GM12878 (cell line): ENCODE measurements at regions not wholly inside any gene's neighbourhood (a gene's known extent, or its start where the extent isn't known, plus 50 kb on each side); places are given as distances from the start of the nearest gene placed in this dataset.

Experiments used
- ATAC-seq: fragments of 200-7000 bp; cut with Tn5 transposase; 3 replicates; pipeline ENCODE4 v1.9.1; 2020; ENCODE audit warnings: mild to moderate bottlenecking, moderate library complexity
- BruUV-seq: library from RNA; stranded (reverse); fragments of 400-500 nt; replicated peaks from 2 replicates; lab custom pipeline; 2021; lab: Mats Ljungman, UMichigan
- CTCF ChIA-PET: fragments of 300-600 bp; sonication (Branson Sonifier 250); formaldehyde crosslinking; extraction: SDS; loops from one replicate; lab custom pipeline; 2021; ENCODE audit warnings: inconsistent platforms; lab: Yijun Ruan, JAX
- POLR2A ChIA-PET: fragments of 350-600 bp; formaldehyde crosslinking; extraction: SDS; loops from one replicate; lab custom pipeline; 2021; ENCODE audit warnings: inconsistent platforms; lab: Charles Lee
- RAD21 ChIA-PET: fragments of 300-600 bp; sonication (Branson Sonifier 250); formaldehyde crosslinking; loops from one replicate; lab custom pipeline; 2023; ENCODE audit warnings: antibody characterized with exemption; ENCODE audit not compliant: unreplicated experiment; lab: Charles Lee
- SMC1A ChIA-PET: fragments of 300-600 bp; sonication (Branson Sonifier 250); formaldehyde crosslinking; loops from one replicate; lab custom pipeline; 2023; ENCODE audit not compliant: unreplicated experiment, uncharacterized antibody; lab: Charles Lee
- DNase-seq: peaks from one replicate; pipeline ENCODE4 v3.0.0-alpha.2; 2011; ENCODE audit warnings: low read depth, low spot score
- FAIRE-seq: peaks from 3 replicates; lab custom pipeline; 2011; peaks lifted over from hg19 to GRCh38; lab: Jason Lieb, UNC
- H2AFZ ChIP-seq: 2 replicates; pipeline ENCODE4 v1.6.0; 2011; ENCODE audit warnings: low read depth, low read length, control low read depth; ENCODE audit not compliant: control insufficient read depth
- H3K27ac ChIP-seq: 2 replicates; pipeline ENCODE4 v1.5.1; 2011; ENCODE audit warnings: control low read depth; ENCODE audit not compliant: control insufficient read depth, insufficient read depth
- H3K27me3 ChIP-seq, 2 experiments: replicated peaks in 1 of 2; 2 replicates each; pipeline versions ENCODE4 v1.6.0 to v1.6.1; 2011; ENCODE audit warnings: low read length in 1 of 2; ENCODE audit not compliant: control insufficient read depth in 2 of 2, insufficient read depth in 2 of 2
- H3K36me3 ChIP-seq, 2 experiments: 2 replicates each; pipeline ENCODE4 v1.5.1; 2011; ENCODE audit warnings: low read length in 1 of 2; ENCODE audit not compliant: control insufficient read depth in 2 of 2, insufficient read depth in 2 of 2
- H3K4me1 ChIP-seq: 2 replicates; pipeline ENCODE4 v1.6.1; 2011; ENCODE audit warnings: mild to moderate bottlenecking, low read length, moderate library complexity, mixed read lengths; ENCODE audit not compliant: control insufficient read depth, insufficient read depth
- H3K4me2 ChIP-seq: 2 replicates; pipeline ENCODE4 v1.6.0; 2011; ENCODE audit warnings: control low read depth; ENCODE audit not compliant: control insufficient read depth, insufficient read depth
- H3K4me3 ChIP-seq: fragments of 200-600 bp; sonication (generic); 2 replicates; pipeline ENCODE4 v1.5.1; 2016
- H3K79me2 ChIP-seq: 2 replicates; pipeline ENCODE4 v1.6.0; 2011; ENCODE audit warnings: low read length; ENCODE audit not compliant: control insufficient read depth, insufficient read depth
- H3K9ac ChIP-seq: 2 replicates; pipeline ENCODE4 v1.8.0; 2011; ENCODE audit warnings: low read length, control low read depth, mixed read lengths; ENCODE audit not compliant: control insufficient read depth, insufficient read depth
- H3K9me3 ChIP-seq: replicated peaks from 3 replicates; pipeline ENCODE4 v1.5.1; 2011; ENCODE audit warnings: mild to moderate bottlenecking, low read length; ENCODE audit not compliant: control insufficient read depth, insufficient read depth
- H4K20me1 ChIP-seq: 2 replicates; pipeline ENCODE4 v1.6.0; 2011; ENCODE audit not compliant: control insufficient read depth, insufficient read depth
- BACH1 ChIP-seq: fragments of 450-650 bp; IDR thresholded peaks from 2 replicates; pipeline ENCODE4 v1.6.1; 2017; ENCODE audit warnings: mild to moderate bottlenecking, borderline replicate concordance
- CUX1 ChIP-seq: IDR thresholded peaks from 2 replicates; pipeline ENCODE4 v1.6.1; 2012; ENCODE audit warnings: improper control_type of control experiment, low read depth, low read length; ENCODE audit not compliant: insufficient replicate concordance
- NR2C2 ChIP-seq: IDR thresholded peaks from 2 replicates; pipeline ENCODE4 v1.6.1; 2011; ENCODE audit warnings: borderline replicate concordance, low read depth; ENCODE audit not compliant: control insufficient read depth, insufficient read length
- SMAD5 ChIP-seq: IDR thresholded peaks from 2 replicates; pipeline ENCODE4 v1.6.1; 2016; ENCODE audit warnings: antibody characterized with exemption, low read depth
- SMC3 ChIP-seq: IDR thresholded peaks from 2 replicates; pipeline ENCODE4 v1.6.1; 2011; ENCODE audit warnings: low read length, improper control_type of control experiment, borderline replicate concordance
- TCF3 ChIP-seq: IDR thresholded peaks from 2 replicates; pipeline ENCODE4 v1.6.1; 2012; ENCODE audit warnings: low read depth, mild to moderate bottlenecking, low read length, borderline replicate concordance; ENCODE audit not compliant: insufficient read depth
- YBX1 ChIP-seq: fragments of 450-650 bp; IDR thresholded peaks from 2 replicates; pipeline ENCODE4 v1.6.1; 2016; ENCODE audit warnings: antibody characterized with exemption
- WGBS: methylation state at CpG from one replicate; pipeline ENCODE4 v1.1.6; 2016; ENCODE audit warnings: low lambda C conversion rate; ENCODE audit not compliant: insufficient replicate concordance, insufficient coverage; ENCODE audit errors: missing lambda C conversion rate; 5-methylcytosine and 5-hydroxymethylcytosine counted together
- in situ Hi-C: fragments of 300-500 bp; cut with MboI; formaldehyde crosslinking; loops from 9 replicates; pipeline ENCODE4 v1.14.3; 2018; ENCODE audit warnings: mixed read lengths
- intact Hi-C: fragments of 100-400 bp; cut with micrococcal nuclease; formaldehyde crosslinking; loops from one replicate; pipeline ENCODE4 v1.14.2; 2022; ENCODE audit not compliant: unreplicated experiment
- TF ChIP-seq, protein P1 (sequence below): IDR thresholded peaks from 2 replicates; pipeline ENCODE4 v1.6.1; 2012; ENCODE audit warnings: low read depth, low read length, improper control_type of control experiment
- TF ChIP-seq, protein P2 (sequence below): IDR thresholded peaks from 2 replicates; pipeline ENCODE4 v1.6.1; 2011; ENCODE audit warnings: borderline replicate concordance, low read depth, mild to moderate bottlenecking, moderate library complexity, low read length; ENCODE audit not compliant: insufficient read depth, poor library complexity, severe bottlenecking
- TF ChIP-seq, protein P3 (sequence below): fragments of 450-650 bp; formaldehyde crosslinking; IDR thresholded peaks from 2 replicates; pipeline ENCODE4 v1.5.0; 2022; ENCODE audit warnings: mild to moderate bottlenecking, missing genetic modification characterization

GRCh38 chr21:35375115-35375514, 326.0 kb upstream of the RUNX1 start:
- ChIA-PET POLR2A (no interaction called here), SMC1A (no interaction called here), RAD21 (no interaction called here), CTCF (no interaction called here)
- Histone ChIP-seq H2AFZ (no peak overlapping the region), H3K9me3 (no peaks in the 10 kb centered on the region), H3K4me2 (no peak overlapping the region), H3K36me3 (no peaks in the 10 kb centered on the region), H4K20me1 (no peaks in the 10 kb centered on the region), H3K4me1 (no peaks in the 10 kb centered on the region), H3K79me2 (no peaks in the 10 kb centered on the region), H3K4me3 (no peak overlapping the region), H3K9ac (no peak overlapping the region), H3K27me3 (no peaks in the 10 kb centered on the region), H3K27ac (no peak overlapping the region)
- intact Hi-C loops, result no loop called here
- 80% methylated on average over 1 of the region's 1 CpG for WGBS
- FAIRE-seq, result no peak
- ATAC-seq, result no peak
- in situ Hi-C loops, result no loop called here
- no TSS peak for BruUV-seq
- no peak for DNase-seq
- TF ChIP-seq TCF3 (no peak), YBX1 (no peak), NR2C2 (no peak), SMAD5 (no peak), BACH1 (no peak), CUX1 (no peak), SMC3 (no peak)
- TF ChIP-seq, protein P1, sequence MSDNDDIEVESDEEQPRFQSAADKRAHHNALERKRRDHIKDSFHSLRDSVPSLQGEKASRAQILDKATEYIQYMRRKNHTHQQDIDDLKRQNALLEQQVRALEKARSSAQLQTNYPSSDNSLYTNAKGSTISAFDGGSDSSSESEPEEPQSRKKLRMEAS, result no peak
- TF ChIP-seq, protein P2, sequence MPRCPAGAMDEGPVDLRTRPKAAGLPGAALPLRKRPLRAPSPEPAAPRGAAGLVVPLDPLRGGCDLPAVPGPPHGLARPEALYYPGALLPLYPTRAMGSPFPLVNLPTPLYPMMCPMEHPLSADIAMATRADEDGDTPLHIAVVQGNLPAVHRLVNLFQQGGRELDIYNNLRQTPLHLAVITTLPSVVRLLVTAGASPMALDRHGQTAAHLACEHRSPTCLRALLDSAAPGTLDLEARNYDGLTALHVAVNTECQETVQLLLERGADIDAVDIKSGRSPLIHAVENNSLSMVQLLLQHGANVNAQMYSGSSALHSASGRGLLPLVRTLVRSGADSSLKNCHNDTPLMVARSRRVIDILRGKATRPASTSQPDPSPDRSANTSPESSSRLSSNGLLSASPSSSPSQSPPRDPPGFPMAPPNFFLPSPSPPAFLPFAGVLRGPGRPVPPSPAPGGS, result no peak
- TF ChIP-seq, protein P3, sequence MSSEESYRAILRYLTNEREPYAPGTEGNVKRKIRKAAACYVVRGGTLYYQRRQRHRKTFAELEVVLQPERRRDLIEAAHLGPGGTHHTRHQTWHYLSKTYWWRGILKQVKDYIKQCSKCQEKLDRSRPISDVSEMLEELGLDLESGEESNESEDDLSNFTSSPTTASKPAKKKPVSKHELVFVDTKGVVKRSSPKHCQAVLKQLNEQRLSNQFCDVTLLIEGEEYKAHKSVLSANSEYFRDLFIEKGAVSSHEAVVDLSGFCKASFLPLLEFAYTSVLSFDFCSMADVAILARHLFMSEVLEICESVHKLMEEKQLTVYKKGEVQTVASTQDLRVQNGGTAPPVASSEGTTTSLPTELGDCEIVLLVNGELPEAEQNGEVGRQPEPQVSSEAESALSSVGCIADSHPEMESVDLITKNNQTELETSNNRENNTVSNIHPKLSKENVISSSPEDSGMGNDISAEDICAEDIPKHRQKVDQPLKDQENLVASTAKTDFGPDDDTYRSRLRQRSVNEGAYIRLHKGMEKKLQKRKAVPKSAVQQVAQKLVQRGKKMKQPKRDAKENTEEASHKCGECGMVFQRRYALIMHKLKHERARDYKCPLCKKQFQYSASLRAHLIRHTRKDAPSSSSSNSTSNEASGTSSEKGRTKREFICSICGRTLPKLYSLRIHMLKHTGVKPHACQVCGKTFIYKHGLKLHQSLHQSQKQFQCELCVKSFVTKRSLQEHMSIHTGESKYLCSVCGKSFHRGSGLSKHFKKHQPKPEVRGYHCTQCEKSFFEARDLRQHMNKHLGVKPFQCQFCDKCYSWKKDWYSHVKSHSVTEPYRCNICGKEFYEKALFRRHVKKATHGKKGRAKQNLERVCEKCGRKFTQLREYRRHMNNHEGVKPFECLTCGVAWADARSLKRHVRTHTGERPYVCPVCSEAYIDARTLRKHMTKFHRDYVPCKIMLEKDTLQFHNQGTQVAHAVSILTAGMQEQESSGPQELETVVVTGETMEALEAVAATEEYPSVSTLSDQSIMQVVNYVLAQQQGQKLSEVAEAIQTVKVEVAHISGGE (CRISPR knock-in tag), result no peak
